HepG2 (cell line): ENCODE measurements at regions not wholly inside any gene's neighbourhood (a gene's known extent, or its start where the extent isn't known, plus 50 kb on each side); places are given as distances from the start of the nearest gene placed in this dataset.

Experiments used
- ZFP36 ChIP-seq: fragments of 150-350 bp; IDR thresholded peaks from 2 replicates; pipeline ENCODE4 v1.6.1; 2018; ENCODE audit warnings: borderline replicate concordance, low read length, low read depth; ENCODE audit not compliant: partially characterized antibody
- ZNF552 ChIP-seq: sonication (generic); formaldehyde crosslinking; IDR thresholded peaks from 2 replicates; pipeline ENCODE4 v1.9.0; 2022; ENCODE audit warnings: missing genetic modification reagents, mild to moderate bottlenecking, borderline replicate concordance

GRCh38 chr1:195999022-195999421, 609.2 kb downstream of the KCNT2 start:
- TF ChIP-seq ZFP36: no peak
- TF ChIP-seq ZNF552: no peak
